ENCODE measurements at regions not wholly inside any gene's neighbourhood (a gene's known extent, or its start where the extent isn't known, plus 50 kb on each side); places are given as distances from the start of the nearest gene placed in this dataset.
A peak's percentile ranks its signal among the peaks of the same experiment; 100 is the strongest.

- ChIA-PET POLR2A (ENCODE audit: low non-redundant PET) (no interaction called here), CTCF (no interaction called here)
- no peak for DNase-seq (ENCODE audit: low spot score)
- no peaks in the 10 kb centered on the region for H3K36me3 ChIP-seq (ENCODE audit: insufficient read depth, low read length, poor library complexity, severe bottlenecking)
- no peak for TF ChIP-seq EZH2 (IDR thresholded peaks at IDR 0.05; ENCODE audit: borderline replicate concordance, low read depth, low read length, poor library complexity, severe bottlenecking)
- TF ChIP-seq CTCF (conservative IDR thresholded peaks at IDR 0.05; ENCODE audit: low read depth, low read length) = no peak
- H3K27me3 ChIP-seq (replicated peaks; ENCODE audit: insufficient read depth, low read depth, low read length, poor library complexity) = no peaks in the 10 kb centered on the region
- H3K9me3 ChIP-seq (ENCODE audit: low read depth, low read length, poor library complexity, severe bottlenecking) = no peaks in the 10 kb centered on the region
- intact Hi-C loops (cut with micrococcal nuclease; ENCODE audit: unreplicated experiment) = loop anchor here (10.0 kb wide), 1 partner anchor 423 kb away; no protein-coding TSS in a partner anchor
- peaks cover 28% of the 10 kb centered on the region for H3K4me1 ChIP-seq (ENCODE audit: insufficient read depth, low read length, poor library complexity, severe bottlenecking)
- no peak overlapping the region for H3K27ac ChIP-seq (ENCODE audit: low read depth, low read length, poor library complexity, severe bottlenecking)
- no peak overlapping the region for H3K4me3 ChIP-seq (ENCODE audit: low read depth, low read length, poor library complexity, severe bottlenecking)
- no TSS peak for BruUV-seq (replicated peaks)
These were observed 219.4 kb upstream of the NCKAP5 start for GRCh38 chr2:133787651-133788050.

GRCh38 chr2:133788386-133788785 is 220.1 kb upstream of the NCKAP5 start:
- no TSS peak for BruUV-seq (replicated peaks)
- POLR2A ChIA-PET (ENCODE audit: low non-redundant PET) = no interaction called here
- Histone ChIP-seq H3K27me3 (replicated peaks; ENCODE audit: insufficient read depth, low read depth, low read length, poor library complexity) (no peaks in the 10 kb centered on the region), H3K9me3 (ENCODE audit: low read depth, low read length, poor library complexity, severe bottlenecking) (no peaks in the 10 kb centered on the region), H3K4me3 (ENCODE audit: low read depth, low read length, poor library complexity, severe bottlenecking) (no peak overlapping the region), H3K27ac (ENCODE audit: low read depth, low read length, poor library complexity, severe bottlenecking) (no peak overlapping the region), H3K4me1 (ENCODE audit: insufficient read depth, low read length, poor library complexity, severe bottlenecking) (peaks cover 28% of the 10 kb centered on the region), H3K36me3 (ENCODE audit: insufficient read depth, low read length, poor library complexity, severe bottlenecking) (no peaks in the 10 kb centered on the region)
- DNase-seq (ENCODE audit: low spot score) = no peak
- CTCF ChIA-PET = no interaction called here
- intact Hi-C loops (cut with micrococcal nuclease; ENCODE audit: unreplicated experiment) = loop anchor here (10.0 kb wide), 1 partner anchor 424 kb away; no protein-coding TSS in a partner anchor
- TF ChIP-seq EZH2 (IDR thresholded peaks at IDR 0.05; ENCODE audit: borderline replicate concordance, low read depth, low read length, poor library complexity, severe bottlenecking) (no peak), CTCF (conservative IDR thresholded peaks at IDR 0.05; ENCODE audit: low read depth, low read length) (no peak)

- peak; percentile 77 for DNase-seq (ENCODE audit: low spot score)
- no peaks in the 10 kb centered on the region for H3K27me3 ChIP-seq (replicated peaks; ENCODE audit: insufficient read depth, low read depth, low read length, poor library complexity)
- BruUV-seq (replicated peaks) = no TSS peak
- H3K4me3 ChIP-seq (ENCODE audit: low read depth, low read length, poor library complexity, severe bottlenecking) = no peak overlapping the region
- peaks cover 28% of the 10 kb centered on the region for H3K4me1 ChIP-seq (ENCODE audit: insufficient read depth, low read length, poor library complexity, severe bottlenecking)
- ChIA-PET POLR2A (ENCODE audit: low non-redundant PET) (no interaction called here), CTCF (no interaction called here)
- H3K27ac ChIP-seq (ENCODE audit: low read depth, low read length, poor library complexity, severe bottlenecking) = no peak overlapping the region
- H3K36me3 ChIP-seq (ENCODE audit: insufficient read depth, low read length, poor library complexity, severe bottlenecking) = no peaks in the 10 kb centered on the region
- intact Hi-C loops (cut with micrococcal nuclease; ENCODE audit: unreplicated experiment) = loop anchor here (10.0 kb wide), 1 partner anchor 425 kb away; no protein-coding TSS in a partner anchor
- TF ChIP-seq CTCF (conservative IDR thresholded peaks at IDR 0.05; ENCODE audit: low read depth, low read length) (no peak), EZH2 (IDR thresholded peaks at IDR 0.05; ENCODE audit: borderline replicate concordance, low read depth, low read length, poor library complexity, severe bottlenecking) (no peak)
- peaks cover 11% of the 10 kb centered on the region for H3K9me3 ChIP-seq (ENCODE audit: low read depth, low read length, poor library complexity, severe bottlenecking)
These were observed 221.5 kb upstream of the NCKAP5 start for GRCh38 chr2:133789743-133790142.

All from A673 (cell line).